Endothelial cell of umbilical vein (primary cell): ENCODE measurements at regions not wholly inside any gene's neighbourhood (a gene's known extent, or its start where the extent isn't known, plus 50 kb on each side); places are given as distances from the start of the nearest gene placed in this dataset.

Experiments
- BruUV-seq: library from RNA; stranded (reverse); fragments of 400-500 nt; replicated peaks from 2 replicates; lab custom pipeline; 2021; lab: Mats Ljungman, UMichigan
- CTCF ChIA-PET: fragments of 300-600, 350-600 bp; sonication (Branson Sonifier 250); formaldehyde crosslinking; loops from one replicate; lab custom pipeline; 2021; ENCODE audit warnings: antibody characterized with exemption, inconsistent platforms; lab: Charles Lee
- POLR2A ChIA-PET: fragments of 300-600, 350-600 bp; sonication (Branson Sonifier 250); formaldehyde crosslinking; loops from one replicate; lab custom pipeline; 2021; ENCODE audit warnings: antibody characterized with exemption, inconsistent platforms; lab: Charles Lee
- DNase-seq: peaks from one replicate; pipeline ENCODE4 v3.0.0-alpha.2; 2011; ENCODE audit warnings: low read depth, low spot score
- FAIRE-seq: peaks from 2 replicates; lab custom pipeline; 2011; peaks lifted over from hg19 to GRCh38; lab: Jason Lieb, UNC
- H2AFZ ChIP-seq: 2 replicates; pipeline ENCODE4 v1.6.0; 2012; ENCODE audit warnings: low read depth, low read length, control low read depth, inconsistent platforms
- H3K27ac ChIP-seq: 2 replicates; pipeline ENCODE4 v1.5.1; 2011; ENCODE audit warnings: low read depth, mild to moderate bottlenecking, control low read depth, low read length, moderate library complexity; ENCODE audit not compliant: insufficient read depth
- H3K27me3 ChIP-seq, 2 experiments: 2 replicates each; pipeline versions ENCODE4 v1.6.0 to v1.6.1; 2011; ENCODE audit warnings: low read length in 2 of 2, mixed read lengths in 1 of 2; ENCODE audit not compliant: control insufficient read depth in 2 of 2, insufficient read depth in 2 of 2
- H3K36me3 ChIP-seq, 2 experiments: 2 replicates in 1 of 2; 3 replicates in 1 of 2; pipeline ENCODE4 v1.5.1; 2011; ENCODE audit warnings: low read length in 2 of 2, mild to moderate bottlenecking in 1 of 2, moderate library complexity in 1 of 2; ENCODE audit not compliant: control insufficient read depth in 2 of 2, insufficient read depth in 2 of 2; ENCODE audit errors: extremely low read depth in 1 of 2
- H3K4me1 ChIP-seq: 3 replicates; pipeline ENCODE4 v1.5.1; 2011; ENCODE audit warnings: mild to moderate bottlenecking, low read length; ENCODE audit not compliant: control insufficient read depth, insufficient read depth; ENCODE audit errors: extremely low read depth
- H3K4me2 ChIP-seq: 2 replicates; pipeline ENCODE4 v1.6.1; 2011; ENCODE audit warnings: low read length, control low read depth, mixed read lengths; ENCODE audit not compliant: insufficient read depth
- H3K4me3 ChIP-seq, 3 experiments: fragments of 200-600 bp in 1 of 3; sonication (generic), shearing (Covaris generic) in 1 of 3; replicated peaks in 1 of 3; 2 replicates each; pipeline ENCODE4 v1.5.1; 2011 to 2016; ENCODE audit warnings: control low read depth in 3 of 3, low read length in 3 of 3, mild to moderate bottlenecking in 2 of 3, inconsistent platforms in 1 of 3, low read depth in 1 of 3, moderate library complexity in 1 of 3; ENCODE audit not compliant: insufficient read depth in 1 of 3
- H3K79me2 ChIP-seq: 2 replicates; pipeline ENCODE4 v1.6.0; 2012; ENCODE audit warnings: low read length, inconsistent platforms; ENCODE audit not compliant: control insufficient read depth, insufficient read depth
- H3K9ac ChIP-seq: replicated peaks from 2 replicates; pipeline ENCODE3; 2011; ENCODE audit warnings: low read length, control low read depth; ENCODE audit not compliant: insufficient read depth; ENCODE audit errors: extremely low read depth
- H3K9me1 ChIP-seq: replicated peaks from 3 replicates; pipeline ENCODE4 v1.6.0; 2011; ENCODE audit warnings: mild to moderate bottlenecking, low read length; ENCODE audit not compliant: control insufficient read depth, insufficient read depth; ENCODE audit errors: extremely low read depth
- H3K9me3 ChIP-seq: replicated peaks from 2 replicates; pipeline ENCODE4 v1.5.1; 2012; ENCODE audit warnings: low read length, inconsistent platforms; ENCODE audit not compliant: control insufficient read depth, insufficient read depth
- H4K20me1 ChIP-seq: replicated peaks from 2 replicates; pipeline ENCODE3; 2011; ENCODE audit warnings: mild to moderate bottlenecking, low read length; ENCODE audit not compliant: control insufficient read depth, insufficient read depth; ENCODE audit errors: extremely low read depth
- CTCF ChIP-seq, 2 donors: IDR thresholded peaks; 1 replicate in 1 of 2; 2 replicates in 1 of 2; pipeline ENCODE4 v1.5.1; 2011; ENCODE audit warnings: low read length in 2 of 2, mild to moderate bottlenecking in 2 of 2, moderate library complexity in 2 of 2, control low read depth in 1 of 2, inconsistent platforms in 1 of 2, low read depth in 1 of 2; ENCODE audit not compliant: insufficient read depth in 1 of 2; ENCODE audit errors: extremely low read depth in 1 of 2
- EZH2 ChIP-seq: IDR thresholded peaks from 2 replicates; pipeline ENCODE4 v1.6.1; 2012; ENCODE audit warnings: borderline replicate concordance, low read depth, mild to moderate bottlenecking, moderate library complexity, low read length, inconsistent platforms; ENCODE audit not compliant: severe bottlenecking
- FOS ChIP-seq: IDR thresholded peaks from 2 replicates; pipeline ENCODE4 v1.6.1; 2011; ENCODE audit warnings: mild to moderate bottlenecking, low read length, moderate library complexity, borderline replicate concordance; ENCODE audit not compliant: insufficient read depth
- GATA2 ChIP-seq: IDR thresholded peaks from 2 replicates; pipeline ENCODE4 v1.7.0; 2011; ENCODE audit warnings: low read depth, mild to moderate bottlenecking, moderate library complexity, mixed read lengths, low read length; ENCODE audit not compliant: insufficient read length, insufficient read depth
- JUN ChIP-seq: IDR thresholded peaks from 2 replicates; pipeline ENCODE4 v1.6.1; 2011; ENCODE audit warnings: borderline replicate concordance, low read depth; ENCODE audit not compliant: insufficient read length, insufficient read depth
- MAX ChIP-seq: IDR thresholded peaks from 2 replicates; pipeline ENCODE4 v1.6.1; 2011; ENCODE audit not compliant: insufficient read depth, insufficient read length
- MYC ChIP-seq: IDR thresholded peaks from one replicate; pipeline ENCODE4 v1.6.1; 2011; ENCODE audit warnings: mild to moderate bottlenecking, low read depth, low read length
- POLR2A ChIP-seq: IDR thresholded peaks from 2 replicates; pipeline ENCODE4 v1.6.1; 2012; ENCODE audit warnings: low read depth, mild to moderate bottlenecking, control low read depth, low read length
- POLR2AphosphoS5 ChIP-seq: IDR thresholded peaks from 2 replicates; pipeline ENCODE4 v1.6.1; 2012; ENCODE audit warnings: low read depth, mild to moderate bottlenecking, control low read depth, low read length, moderate library complexity; ENCODE audit not compliant: insufficient read depth
- dilution Hi-C: fragments of 300-500 bp; cut with MboI; formaldehyde crosslinking; loops from one replicate; pipeline ENCODE4 v1.15.0; 2019; ENCODE audit warnings: low sequenced_read_pairs; ENCODE audit not compliant: extremely low pct_ligation_motif_present
- intact Hi-C: fragments of 100-400 bp; cut with micrococcal nuclease; formaldehyde crosslinking; loops from one replicate; pipeline ENCODE4 v1.10.0; 2022

- TF ChIP-seq POLR2AphosphoS5 (no peak), MAX (no peak), GATA2 (no peak), POLR2A (no peak), JUN (no peak), FOS (no peak), EZH2 (no peak)
Measured at GRCh38 chr10:69718951-69719350, 82.8 kb upstream of the COL13A1 start.

GRCh38 chr10:69721690-69722310 lies 79.9 kb upstream of the COL13A1 start:
- no peaks in the 10 kb centered on the region for H3K36me3 ChIP-seq
- H3K4me1 ChIP-seq = peaks cover 11% of the 10 kb centered on the region
- no peak overlapping the region for H3K27ac ChIP-seq
- H3K79me2 ChIP-seq = no peaks in the 10 kb centered on the region
- peak; percentile 34 for DNase-seq
- H3K9me1 ChIP-seq = no peaks in the 10 kb centered on the region
- ChIA-PET POLR2A (interaction anchor here (0.5 kb wide), 1 partner anchor 449 kb away, joined by 7 read pairs; no protein-coding TSS in a partner anchor), CTCF (interaction anchor here (1.1 to 2.1 kb wide), 3 partner anchors 21 to 193 kb away, joined by 3 to 7 read pairs (median 5); no protein-coding TSS in a partner anchor)
- no peaks in the 10 kb centered on the region for H4K20me1 ChIP-seq
- H3K9ac ChIP-seq = peak overlapping the region; percentile 7
- peak overlapping the region; percentile 16 for H2AFZ ChIP-seq
- peaks cover 0 to 2% of the 10 kb centered on the region in 2 experiments for H3K27me3 ChIP-seq
- H3K9me3 ChIP-seq = no peaks in the 10 kb centered on the region
- dilution Hi-C loops (no loop called here), intact Hi-C loops (no loop called here)
- peak; percentile 76 for FAIRE-seq
- BruUV-seq = no TSS peak
- peak overlapping the region; percentile 62 for H3K4me2 ChIP-seq
- no peak for TF ChIP-seq CTCF (IDR thresholded peaks at IDR 0.05; ENCODE audit: extremely low read depth in 1 of 2, insufficient read depth in 1 of 2, low read depth in 1 of 2, low read length in 2 of 2)
- TF ChIP-seq MYC = no peak
- TF ChIP-seq POLR2AphosphoS5 = peak; percentile 27
- no peak for TF ChIP-seq MAX
- no peak for TF ChIP-seq FOS
- H3K4me3 ChIP-seq = no peak overlapping the region

More at GRCh38 chr10:69718951-69719350, 82.8 kb upstream of the COL13A1 start:
- no peaks in the 10 kb centered on the region for H4K20me1 ChIP-seq
- POLR2A ChIA-PET = no interaction called here
- H3K4me3 ChIP-seq = no peak overlapping the region
- CTCF ChIA-PET = interaction anchor here (1.0 to 1.6 kb wide), 8 partner anchors 14 to 204 kb away, joined by 3 to 4 read pairs (median 3); no protein-coding TSS in a partner anchor
- dilution Hi-C loops (no loop called here), intact Hi-C loops (no loop called here)
- H3K9me3 ChIP-seq = no peaks in the 10 kb centered on the region
- H3K27ac ChIP-seq = no peak overlapping the region
- H3K36me3 ChIP-seq = no peaks in the 10 kb centered on the region
- H3K9me1 ChIP-seq = no peaks in the 10 kb centered on the region
- no peaks in the 10 kb centered on the region for H3K79me2 ChIP-seq
- peaks cover 11% of the 10 kb centered on the region for H3K4me1 ChIP-seq
- FAIRE-seq = no peak
- H3K27me3 ChIP-seq = peaks cover 0 to 2% of the 10 kb centered on the region in 2 experiments
- no peak overlapping the region for H3K9ac ChIP-seq
- H2AFZ ChIP-seq = no peak overlapping the region
- BruUV-seq = no TSS peak
- DNase-seq = no peak
- H3K4me2 ChIP-seq = no peak overlapping the region
